Loucy (cell line): ENCODE measurements at regions not wholly inside any gene's neighbourhood (a gene's known extent, or its start where the extent isn't known, plus 50 kb on each side); places are given as distances from the start of the nearest gene placed in this dataset.

ENCODE experiments used
- H2AFZ ChIP-seq: fragments of 200-600 bp; sonication (generic); 2 replicates; pipeline ENCODE4 v1.6.0; 2016; ENCODE audit warnings: antibody characterized with exemption, mild to moderate bottlenecking, low read length, moderate library complexity
- H3F3A ChIP-seq: fragments of 200-600 bp; 2 replicates; pipeline ENCODE4 v1.6.0; 2016; ENCODE audit warnings: antibody characterized with exemption, low read depth, mild to moderate bottlenecking
- H3K27me3 ChIP-seq: fragments of 200-600 bp; sonication (generic); 2 replicates; pipeline ENCODE4 v1.6.1; 2014; ENCODE audit warnings: low read length, mild to moderate bottlenecking; ENCODE audit not compliant: insufficient read depth, poor library complexity, severe bottlenecking
- H3K36me3 ChIP-seq: fragments of 200-600 bp; sonication (generic); 2 replicates; pipeline ENCODE4 v1.6.1; 2016; ENCODE audit warnings: low read length; ENCODE audit not compliant: insufficient read depth
- H3K4me1 ChIP-seq: fragments of 200-600 bp; sonication (generic); 2 replicates; pipeline ENCODE4 v1.5.1; 2014; ENCODE audit warnings: low read length, mild to moderate bottlenecking; ENCODE audit not compliant: insufficient read depth, poor library complexity, severe bottlenecking
- H3K4me2 ChIP-seq: fragments of 200-600 bp; sonication (generic); 2 replicates; pipeline ENCODE4 v1.6.0; 2014; ENCODE audit warnings: antibody characterized with exemption, low read length, low read depth, mild to moderate bottlenecking; ENCODE audit not compliant: poor library complexity, severe bottlenecking
- H3K4me3 ChIP-seq: fragments of 200-600 bp; sonication (generic); 2 replicates; pipeline ENCODE4 v1.5.1; 2014; ENCODE audit warnings: low read length, mild to moderate bottlenecking, mixed read lengths; ENCODE audit not compliant: poor library complexity, severe bottlenecking
- H3K79me2 ChIP-seq: fragments of 200-600 bp; sonication (generic); 2 replicates; pipeline ENCODE4 v1.6.1; 2014; ENCODE audit warnings: low read length; ENCODE audit not compliant: insufficient read depth
- H3K9ac ChIP-seq: fragments of 200-600 bp; sonication (generic); 2 replicates; pipeline ENCODE4 v1.6.0; 2014; ENCODE audit warnings: mild to moderate bottlenecking, low read depth, low read length, moderate library complexity; ENCODE audit not compliant: poor library complexity, severe bottlenecking
- H3K9me2 ChIP-seq: fragments of 200-600 bp; sonication (generic); replicated peaks from 2 replicates; pipeline ENCODE4 v1.6.1; 2016; ENCODE audit warnings: low read depth, low read length, mixed read lengths
- H3K9me3 ChIP-seq: fragments of 200-600 bp; sonication (generic); 2 replicates; pipeline ENCODE4 v1.6.1; 2014; ENCODE audit warnings: mild to moderate bottlenecking, antibody characterized with exemption, low read length, low read depth; ENCODE audit not compliant: insufficient read depth
- H4K20me1 ChIP-seq: fragments of 200-600 bp; sonication (generic); 2 replicates; pipeline ENCODE4 v1.6.0; 2014; ENCODE audit warnings: antibody characterized with exemption, low read length, mild to moderate bottlenecking; ENCODE audit not compliant: insufficient read depth, poor library complexity, severe bottlenecking
- CTCF ChIP-seq: fragments of 200-600 bp; sonication (generic); conservative IDR thresholded peaks from 2 replicates; pipeline ENCODE4 v1.5.1; 2014; ENCODE audit warnings: mild to moderate bottlenecking, antibody characterized with exemption, low read length
- EZH2phosphoT487 ChIP-seq: fragments of 200-600 bp; IDR thresholded peaks from 2 replicates; pipeline ENCODE4 v1.6.1; 2018; ENCODE audit warnings: antibody characterized with exemption, mild to moderate bottlenecking, moderate library complexity, borderline replicate concordance

DNA sequence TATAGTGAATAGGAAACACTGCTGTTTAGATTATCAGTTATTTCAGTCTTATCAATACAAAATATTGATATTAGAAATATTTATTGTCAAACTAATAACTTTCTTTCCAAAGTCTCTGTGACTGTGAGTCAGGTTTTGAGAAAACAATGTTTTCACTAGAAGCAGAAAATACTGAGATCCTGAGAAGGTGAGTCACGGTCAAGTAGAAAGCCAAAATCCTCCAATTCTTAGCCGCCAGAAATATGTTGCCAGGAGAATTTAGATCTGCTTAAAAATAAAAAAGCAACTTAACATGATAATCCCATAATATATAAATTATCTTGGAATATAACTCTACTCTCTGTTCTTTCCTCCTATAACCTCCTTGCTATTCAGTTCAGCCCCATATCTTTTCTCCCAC is 181.9 kb upstream of the NRXN1 start:
- Histone ChIP-seq H3K9ac (no peak overlapping the region), H3K4me3 (no peak overlapping the region), H3F3A (no peaks in the 10 kb centered on the region), H4K20me1 (no peaks in the 10 kb centered on the region), H3K36me3 (no peaks in the 10 kb centered on the region), H3K4me1 (peaks cover 5% of the 10 kb centered on the region), H2AFZ (no peak overlapping the region), H3K4me2 (no peak overlapping the region), H3K9me2 (no peaks in the 10 kb centered on the region), H3K79me2 (no peaks in the 10 kb centered on the region), H3K9me3 (no peaks in the 10 kb centered on the region), H3K27me3 (no peaks in the 10 kb centered on the region)
- no peak for TF ChIP-seq EZH2phosphoT487
- TF ChIP-seq CTCF: no peak

DNA sequence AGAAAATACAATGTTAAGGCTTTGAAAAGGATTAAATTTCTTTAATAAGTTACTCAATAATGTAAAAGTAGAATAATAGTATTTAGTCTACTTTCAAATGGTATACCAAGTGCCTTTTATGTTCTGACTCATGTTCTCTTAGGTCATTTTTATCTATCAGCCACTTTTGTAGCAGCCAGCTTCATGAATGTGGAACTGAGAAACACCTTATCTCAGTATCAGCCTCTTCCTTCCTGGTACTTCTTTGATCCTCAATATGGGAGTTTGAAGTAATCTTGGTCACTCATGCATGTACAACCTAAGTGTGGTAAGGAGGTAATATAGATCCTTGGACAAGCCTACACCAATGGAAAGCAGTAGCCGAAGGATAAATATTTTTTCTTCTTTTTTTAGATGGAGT is 180.4 kb upstream of the NRXN1 start:
- Histone ChIP-seq H3F3A (no peaks in the 10 kb centered on the region), H3K4me1 (peaks cover 5% of the 10 kb centered on the region), H3K9me3 (no peaks in the 10 kb centered on the region), H4K20me1 (no peaks in the 10 kb centered on the region), H3K9ac (no peak overlapping the region), H2AFZ (no peak overlapping the region), H3K36me3 (no peaks in the 10 kb centered on the region), H3K4me3 (no peak overlapping the region), H3K27me3 (no peaks in the 10 kb centered on the region), H3K4me2 (no peak overlapping the region), H3K9me2 (no peaks in the 10 kb centered on the region), H3K79me2 (no peaks in the 10 kb centered on the region)
- TF ChIP-seq EZH2phosphoT487 (no peak), CTCF (no peak)

DNA sequence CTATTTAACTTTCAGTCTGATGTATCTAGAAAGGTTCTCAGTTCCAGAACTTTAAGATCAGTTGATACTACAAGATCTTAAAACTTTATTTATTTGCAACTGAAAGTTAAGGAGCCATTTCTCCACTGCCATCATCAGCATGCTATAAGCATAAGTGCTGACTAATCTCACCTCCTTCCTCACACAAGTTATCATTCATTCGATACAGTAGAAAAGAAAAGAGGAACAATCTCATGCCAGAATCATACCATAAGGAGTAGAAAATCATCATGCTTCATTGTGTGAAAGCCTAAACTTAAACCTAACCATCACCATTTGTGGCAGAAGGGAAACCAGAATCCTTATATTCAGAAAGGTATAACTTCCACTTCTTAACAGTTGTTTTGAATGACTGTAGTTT is 176.6 kb upstream of the NRXN1 start:
- Histone ChIP-seq H3K4me1 (peaks cover 5% of the 10 kb centered on the region), H3K9me2 (no peaks in the 10 kb centered on the region), H3K79me2 (no peaks in the 10 kb centered on the region), H3K27me3 (no peaks in the 10 kb centered on the region), H3F3A (no peaks in the 10 kb centered on the region), H3K4me2 (no peak overlapping the region), H4K20me1 (no peaks in the 10 kb centered on the region), H3K36me3 (no peaks in the 10 kb centered on the region), H3K9ac (no peak overlapping the region), H3K9me3 (no peaks in the 10 kb centered on the region), H3K4me3 (no peak overlapping the region), H2AFZ (no peak overlapping the region)
- TF ChIP-seq CTCF: no peak
- TF ChIP-seq EZH2phosphoT487: no peak
